ENCODE measurements at regions not wholly inside any gene's neighbourhood (a gene's known extent, or its start where the extent isn't known, plus 50 kb on each side); places are given as distances from the start of the nearest gene placed in this dataset.

GRCh38 chr9:38146844-38147243 lies 77.8 kb upstream of the SHB start:
- intact Hi-C loops (cut with DNase I): no loop called here
- Histone ChIP-seq H3K9me3 (no peaks in the 10 kb centered on the region), H3K4me1 (peaks cover 0 to 9% (median 5%) of the 10 kb centered on the region in 12 donors), H3K4me3 (no peak overlapping the region), H3K27me3 (peaks cover 0 to 3% (median 0%) of the 10 kb centered on the region in 9 donors), H3K27ac (no peak overlapping the region), H3K36me3 (no peaks in the 10 kb centered on the region)
- DNase-seq (no peak), ATAC-seq (no peak)
- WGBS, 4 donors: 63 to 86% (median 84%) methylated on average over 6 to 8 of the region's 8 CpGs
- TF ChIP-seq POLR2A (IDR thresholded peaks at IDR 0.05) (no peak), CTCF (IDR thresholded peaks at IDR 0.05) (no peak)

- H3K4me1 ChIP-seq: peaks cover 0 to 16% (median 9%) of the 10 kb centered on the region in 12 donors
- 84 to 89% (median 84%) methylated on average over 5 to 6 of the region's 6 CpGs for WGBS, 4 donors
These were observed 76.6 kb upstream of the SHB start for GRCh38 chr9:38145526-38146053.

GRCh38 chr9:38144421-38144820 lies 75.4 kb upstream of the SHB start:
- intact Hi-C loops (cut with DNase I): no loop called here
- no peak overlapping the region for H3K27ac ChIP-seq
- peaks cover 0 to 8% (median 0%) of the 10 kb centered on the region in 9 donors for H3K27me3 ChIP-seq
- 63 to 70% (median 67%) methylated on average over 4 of the region's 4 CpGs for WGBS, 4 donors
- no peaks in the 10 kb centered on the region for H3K9me3 ChIP-seq
- DNase-seq (no peak), ATAC-seq (no peak)
- no peak for TF ChIP-seq POLR2A (IDR thresholded peaks at IDR 0.05)
- no peak overlapping the region for H3K4me3 ChIP-seq
- peaks cover 0 to 16% (median 9%) of the 10 kb centered on the region in 12 donors for H3K4me1 ChIP-seq
- no peaks in the 10 kb centered on the region for H3K36me3 ChIP-seq

More at GRCh38 chr9:38145526-38146053, 76.6 kb upstream of the SHB start:
- no peak overlapping the region for H3K27ac ChIP-seq
- no peak for TF ChIP-seq POLR2A (IDR thresholded peaks at IDR 0.05)
- no peak for TF ChIP-seq CTCF (IDR thresholded peaks at IDR 0.05)
- H3K36me3 ChIP-seq: no peaks in the 10 kb centered on the region
- H3K4me3 ChIP-seq: no peak overlapping the region
- DNase-seq (no peak), ATAC-seq (no peak)
- intact Hi-C loops (cut with DNase I): no loop called here
- no peaks in the 10 kb centered on the region for H3K9me3 ChIP-seq
- peaks cover 0 to 5% (median 0%) of the 10 kb centered on the region in 9 donors for H3K27me3 ChIP-seq

- H3K36me3 ChIP-seq: no peaks in the 10 kb centered on the region
- 30 to 50% (median 32%) methylated on average over 4 of the region's 4 CpGs for WGBS, 4 donors
- DNase-seq: no peak
- H3K9me3 ChIP-seq: no peaks in the 10 kb centered on the region
- H3K27ac ChIP-seq: no peak overlapping the region
- peaks cover 0 to 8% (median 0%) of the 10 kb centered on the region in 9 donors for H3K27me3 ChIP-seq
- intact Hi-C loops (cut with DNase I): no loop called here
- peaks cover 0 to 16% (median 9%) of the 10 kb centered on the region in 12 donors for H3K4me1 ChIP-seq
- peak in 2 of 4 donors; percentile 30 to 59 for ATAC-seq
- no peak for TF ChIP-seq POLR2A (IDR thresholded peaks at IDR 0.05)
- TF ChIP-seq CTCF (IDR thresholded peaks at IDR 0.05): no peak
- H3K4me3 ChIP-seq: no peak overlapping the region
These were observed 72.9 kb upstream of the SHB start for GRCh38 chr9:38141746-38142591.
